Left kidney (tissue), 1 donor: ENCODE measurements at regions not wholly inside any gene's neighbourhood (a gene's known extent, or its start where the extent isn't known, plus 50 kb on each side); places are given as distances from the start of the nearest gene placed in this dataset.

Experiments used
- DNase-seq: peaks from one replicate; pipeline ENCODE4 v3.0.0-alpha.2; 2013

GRCh38 chr6:1087154-1087843 is 224.6 kb upstream of the FOXQ1 start:
- no peak for DNase-seq

GRCh38 chr6:1086446-1087153 is 225.3 kb upstream of the FOXQ1 start:
- DNase-seq = no peak

- no peak for DNase-seq
These were observed 229.5 kb upstream of the FOXQ1 start for GRCh38 chr6:1082285-1082935.

- no peak for DNase-seq
These were observed 230.2 kb upstream of the FOXQ1 start for GRCh38 chr6:1081551-1082284.

GRCh38 chr6:1080453-1081337 is 231.2 kb upstream of the FOXQ1 start:
- DNase-seq = no peak

- DNase-seq = no peak
These were observed 232.4 kb upstream of the FOXQ1 start for GRCh38 chr6:1079525-1079924.

- DNase-seq = no peak
These were observed 234.2 kb upstream of the FOXQ1 start for GRCh38 chr6:1077478-1078416.

GRCh38 chr6:1076531-1077459 is 235.1 kb upstream of the FOXQ1 start:
- DNase-seq = no peak

GRCh38 chr6:1075880-1076279 is 236.0 kb upstream of the FOXQ1 start:
- DNase-seq = no peak

GRCh38 chr6:1075444-1075843 is 236.5 kb upstream of the FOXQ1 start:
- DNase-seq = no peak

- no peak for DNase-seq
These were observed 241.8 kb upstream of the FOXQ1 start for GRCh38 chr6:1070085-1070521.

- DNase-seq = no peak
These were observed 243.0 kb upstream of the FOXQ1 start for GRCh38 chr6:1068905-1069304.

GRCh38 chr6:1068068-1068467 is 243.8 kb upstream of the FOXQ1 start:
- DNase-seq = no peak

- no peak for DNase-seq
These were observed 244.6 kb upstream of the FOXQ1 start for GRCh38 chr6:1067346-1067745.

- DNase-seq = no peak
These were observed 245.3 kb upstream of the FOXQ1 start for GRCh38 chr6:1066449-1067090.

GRCh38 chr6:1065986-1066385 is 245.9 kb upstream of the FOXQ1 start:
- no peak for DNase-seq

- DNase-seq = no peak
These were observed 248.1 kb upstream of the FOXQ1 start for GRCh38 chr6:1063671-1064355.
